GM21576 (cell line): ENCODE measurements at regions not wholly inside any gene's neighbourhood (a gene's known extent, or its start where the extent isn't known, plus 50 kb on each side); places are given as distances from the start of the nearest gene placed in this dataset.

Source experiments
- ATAC-seq: cut with Tn5 transposase; IDR thresholded peaks from one replicate; pipeline ENCODE4 v1.9.1; 2021; ENCODE audit warnings: mild to moderate bottlenecking, moderate library complexity; ENCODE audit not compliant: unreplicated experiment

DNA sequence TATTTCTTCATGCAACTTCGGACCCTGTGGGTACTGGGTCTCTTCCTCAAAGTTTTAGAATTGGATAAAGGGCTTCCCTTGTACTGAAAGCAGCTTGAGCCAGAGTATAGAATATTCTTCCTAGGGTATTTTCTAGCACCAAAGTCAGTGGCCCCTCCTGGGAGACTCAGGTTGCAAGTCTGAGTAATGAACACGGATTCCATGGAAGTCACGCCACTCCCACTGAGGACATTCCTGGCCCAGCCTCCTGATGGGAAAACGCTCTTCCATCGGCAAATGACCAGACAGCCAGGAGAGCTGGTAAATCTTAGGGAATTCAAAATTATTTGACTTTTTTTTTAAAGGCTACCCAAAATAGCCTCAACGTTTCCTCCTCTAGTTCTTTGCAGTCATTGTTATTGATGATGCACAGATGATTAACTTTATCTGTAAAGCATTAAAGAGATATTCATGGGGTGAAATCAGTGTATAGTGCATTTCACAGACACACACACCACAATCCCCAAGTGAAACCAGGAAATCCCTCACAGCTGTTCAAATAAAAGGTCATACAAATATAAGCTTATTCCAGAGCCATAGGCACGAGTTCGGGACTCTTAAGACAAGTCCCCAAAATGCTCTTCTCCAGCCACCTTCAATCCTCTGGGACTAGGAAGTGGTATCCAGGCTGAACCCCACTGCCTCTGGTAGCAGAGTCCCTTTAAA, 248.8 kb downstream of the SOD2 start:
- ATAC-seq, result no peak

GRCh38 chr6:159443417-159443920, 249.6 kb downstream of the SOD2 start:
- ATAC-seq, result no peak

DNA sequence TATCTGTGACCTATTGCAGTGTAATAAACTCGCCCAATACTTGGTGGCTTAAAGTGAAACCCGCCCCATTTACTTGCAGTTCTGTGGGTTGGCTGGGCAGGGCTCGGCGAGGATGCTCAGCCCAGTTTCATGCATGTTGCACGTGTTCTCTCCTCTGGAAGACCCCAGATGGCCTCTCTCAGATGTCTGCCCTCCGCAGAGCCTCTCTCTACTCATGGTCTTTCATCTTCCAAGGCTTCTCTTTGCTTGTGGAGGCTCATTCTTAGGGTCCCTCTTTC, 251.4 kb downstream of the SOD2 start:
- no peak for ATAC-seq

DNA sequence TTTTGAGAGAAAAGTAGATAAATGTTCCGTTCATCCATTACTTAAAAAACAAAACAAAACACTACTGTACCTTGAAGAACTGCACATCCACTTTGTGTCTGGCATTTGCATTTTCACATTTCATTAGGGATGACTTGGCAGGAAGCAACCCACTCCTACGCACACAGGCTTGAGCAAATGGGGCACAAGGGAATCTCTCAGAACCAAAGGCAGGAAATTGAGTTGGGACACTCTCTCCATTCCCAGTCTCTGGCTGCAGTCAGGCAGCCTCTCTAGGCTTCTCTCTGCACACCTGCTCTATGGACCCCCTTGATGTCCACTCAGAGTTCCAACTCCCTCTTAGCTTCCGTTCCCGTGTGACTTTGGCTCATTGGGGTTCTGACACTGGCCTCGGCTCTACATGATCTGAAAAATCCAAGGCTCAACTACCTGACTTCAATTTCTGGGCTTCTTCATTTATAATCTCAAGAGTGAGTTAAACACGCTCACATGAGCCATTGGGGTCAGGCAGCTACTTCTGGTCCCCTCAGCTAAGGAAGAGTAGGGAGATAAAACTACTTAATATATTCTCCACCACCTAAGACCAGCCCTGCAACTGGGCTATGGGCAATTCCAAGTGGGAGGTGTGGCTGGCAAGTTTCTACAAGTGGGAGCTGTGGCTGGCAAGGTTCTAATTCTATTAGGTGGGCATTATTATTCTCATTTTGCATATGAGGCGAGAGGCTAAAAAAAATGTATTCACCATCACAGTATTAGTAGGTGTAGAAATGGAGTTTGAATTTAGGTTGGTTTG, 251.9 kb downstream of the SOD2 start:
- ATAC-seq, result no peak

DNA sequence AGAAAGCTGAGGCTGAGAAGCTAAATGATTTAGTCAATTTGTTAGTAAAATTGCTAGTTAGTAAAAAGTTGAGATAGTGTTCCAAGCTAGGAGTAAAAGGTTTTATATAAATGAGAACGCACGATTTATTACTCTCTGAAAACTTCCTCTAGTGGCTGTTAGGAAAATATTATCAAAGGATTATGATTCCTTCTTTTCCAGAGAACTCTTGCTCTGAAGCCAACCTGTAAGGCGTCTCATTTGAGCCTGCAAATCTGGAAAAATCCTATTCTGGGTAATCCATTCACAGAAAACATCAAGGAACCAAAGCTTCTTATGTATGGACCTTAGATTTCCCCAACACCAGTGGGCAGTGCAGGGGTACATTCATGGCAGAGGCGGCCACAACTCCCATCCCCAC, 252.7 kb downstream of the SOD2 start:
- ATAC-seq, result no peak

DNA sequence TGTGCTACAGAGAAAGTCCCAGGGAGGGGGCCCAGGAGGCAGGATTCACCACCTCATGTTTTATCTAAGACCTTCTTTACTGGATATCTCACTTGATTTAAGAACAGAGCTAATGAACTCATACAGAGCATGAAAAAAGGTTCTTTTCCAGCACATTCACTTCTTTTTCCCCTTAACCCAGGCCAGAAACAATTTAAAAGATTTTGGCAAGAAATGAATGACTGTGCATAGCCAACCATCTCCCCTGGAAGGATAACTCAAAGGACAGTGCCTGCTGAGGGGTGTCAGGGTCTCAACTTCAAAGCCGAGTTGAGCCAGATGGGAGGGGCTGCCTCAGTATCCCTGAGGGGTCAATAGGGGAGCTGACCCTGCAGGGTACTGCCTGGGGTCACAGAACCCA, 253.4 kb downstream of the SOD2 start:
- no peak for ATAC-seq

- no peak for ATAC-seq
These were observed 254.9 kb downstream of the SOD2 start for GRCh38 chr6:159438106-159438505.

DNA sequence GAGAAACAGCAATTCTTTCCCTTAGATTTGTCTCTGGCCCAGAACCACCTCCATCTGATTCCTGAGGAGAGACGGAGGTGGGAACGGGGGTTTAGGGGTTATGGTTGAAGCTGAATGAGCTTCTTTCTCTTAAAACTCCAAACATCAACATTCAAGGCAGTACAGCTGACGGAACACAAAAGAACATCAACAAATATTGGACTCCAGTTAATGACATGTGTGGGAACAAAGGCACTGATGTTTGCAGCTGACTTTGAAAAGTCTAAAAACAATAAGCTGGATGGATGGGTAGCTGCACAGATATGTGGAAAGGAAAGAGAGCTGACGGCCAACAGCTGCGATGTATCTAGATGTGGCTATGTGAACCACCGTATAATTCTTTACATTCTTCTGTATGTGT, 256.5 kb downstream of the SOD2 start:
- ATAC-seq, result no peak

- no peak for ATAC-seq
These were observed 257.3 kb downstream of the SOD2 start for GRCh38 chr6:159435701-159436100.

DNA sequence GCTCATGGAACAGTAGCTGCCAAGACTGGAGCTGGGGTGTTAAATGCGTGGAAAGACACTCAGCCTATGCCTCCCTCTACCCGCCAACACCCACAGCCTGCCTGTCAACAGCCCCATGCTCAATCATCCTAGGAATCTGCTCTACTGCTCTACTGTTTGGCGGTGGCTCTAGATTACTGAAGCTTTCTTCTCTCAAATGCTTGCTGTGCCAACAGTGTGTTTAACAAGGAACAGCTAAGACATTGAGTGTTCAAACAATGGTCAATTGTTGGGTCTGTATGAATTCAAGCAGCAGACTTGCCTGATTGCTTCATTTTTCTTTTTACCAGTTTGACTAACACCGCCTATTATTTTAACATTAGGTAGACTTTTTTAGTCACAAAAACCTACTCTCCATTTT, 258.6 kb downstream of the SOD2 start:
- no peak for ATAC-seq

- no peak for ATAC-seq
These were observed 259.5 kb downstream of the SOD2 start for GRCh38 chr6:159433550-159433949.

GRCh38 chr6:159431750-159432149, 261.3 kb downstream of the SOD2 start:
- no peak for ATAC-seq

- no peak for ATAC-seq
These were observed 261.1 kb downstream of the FNDC1 start for GRCh38 chr6:159430323-159430722.

- no peak for ATAC-seq
These were observed 260.2 kb downstream of the FNDC1 start for GRCh38 chr6:159429433-159429832.

GRCh38 chr6:159427771-159428170, 258.6 kb downstream of the FNDC1 start:
- ATAC-seq, result no peak

DNA sequence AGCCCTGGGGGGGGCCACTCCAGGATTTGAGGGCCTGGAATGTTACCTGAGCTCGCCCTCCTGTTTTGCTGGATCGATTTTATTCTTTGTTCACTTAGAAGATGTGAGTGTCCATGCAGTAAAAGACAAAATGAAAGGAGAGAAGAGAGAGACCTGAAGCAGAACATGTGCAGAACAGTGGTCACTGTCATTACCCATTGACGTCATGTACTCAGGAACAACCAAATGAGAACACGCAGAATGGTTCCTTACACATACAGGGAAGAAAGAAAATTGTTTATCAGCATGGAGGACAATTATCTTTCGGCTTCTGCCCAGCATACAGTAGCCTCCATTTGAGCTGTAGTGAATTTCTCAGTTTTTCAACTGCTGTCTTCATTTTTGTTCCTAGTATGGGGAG, 258.1 kb downstream of the FNDC1 start:
- ATAC-seq, result no peak

GRCh38 chr6:159425421-159425820, 256.2 kb downstream of the FNDC1 start:
- no peak for ATAC-seq

GRCh38 chr6:159422041-159422984, 253.1 kb downstream of the FNDC1 start:
- ATAC-seq, result no peak

- no peak for ATAC-seq
These were observed 252.4 kb downstream of the FNDC1 start for GRCh38 chr6:159421586-159421985.

- no peak for ATAC-seq
These were observed 249.8 kb downstream of the FNDC1 start for GRCh38 chr6:159418997-159419396.

DNA sequence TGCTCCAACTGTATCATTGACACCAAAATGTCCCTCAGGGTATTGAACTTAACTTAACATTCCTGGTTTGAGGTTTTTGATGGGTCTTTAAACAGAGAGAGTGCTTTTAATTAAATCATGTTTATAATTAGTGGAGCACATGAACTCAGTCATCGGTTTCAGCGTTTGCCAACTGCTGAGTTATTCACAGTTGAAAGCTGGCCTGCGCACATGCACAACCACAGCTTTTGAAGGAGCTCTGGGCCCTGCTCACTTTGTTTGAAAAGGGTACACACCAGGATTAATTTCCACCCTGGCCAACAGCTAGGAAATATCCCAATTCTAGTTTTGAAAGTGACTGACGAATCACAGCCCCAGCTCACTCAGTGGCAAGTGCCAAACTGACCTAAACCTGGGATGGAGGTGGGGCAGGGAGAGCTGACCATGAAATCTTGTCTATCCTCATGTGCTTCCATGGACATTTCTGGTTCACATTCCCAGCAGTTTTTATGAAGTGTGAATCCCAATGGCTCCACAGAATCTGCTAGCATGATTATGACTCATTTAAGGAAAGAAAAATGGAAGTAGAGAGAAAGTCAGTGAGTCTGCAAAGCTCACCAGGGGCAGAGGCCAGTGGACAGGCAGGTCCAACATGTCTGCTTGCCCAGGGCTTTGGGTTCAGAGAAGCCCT, 247.8 kb downstream of the FNDC1 start:
- ATAC-seq, result no peak
